SK-N-SH (cell line): ENCODE measurements at regions not wholly inside any gene's neighbourhood (a gene's known extent, or its start where the extent isn't known, plus 50 kb on each side); places are given as distances from the start of the nearest gene placed in this dataset.

ENCODE experiments used
- CTCF ChIA-PET: fragments of 300-600, 350-600 bp; formaldehyde crosslinking; extraction: SDS; loops from one replicate; lab custom pipeline; 2021; lab: Yijun Ruan, JAX
- POLR2A ChIA-PET: fragments of 350-600 bp; sonication (Branson Sonifier 250); formaldehyde crosslinking; extraction: SDS; loops from one replicate; lab custom pipeline; 2020; ENCODE audit warnings: antibody characterized with exemption, inconsistent platforms; lab: Yijun Ruan, JAX
- DNase-seq: peaks from one replicate; pipeline ENCODE4 v3.0.0; 2012
- H2AFZ ChIP-seq: fragments of 200-600 bp; sonication (generic); 2 replicates; pipeline ENCODE4 v1.8.1; 2016; ENCODE audit warnings: antibody characterized with exemption, mild to moderate bottlenecking, low read depth
- H3F3A ChIP-seq: fragments of 200-600 bp; sonication (generic); replicated peaks from 2 replicates; pipeline ENCODE3; 2016; ENCODE audit warnings: antibody characterized with exemption, mild to moderate bottlenecking; ENCODE audit not compliant: insufficient read depth
- H3K27ac ChIP-seq, 2 experiments: fragments of 200-500 bp in 1 of 2; fragments of 200-600 bp in 1 of 2; sonication (Bioruptor generic) in 1 of 2; sonication (generic), shearing (Covaris generic) in 1 of 2; 2 replicates each; pipeline versions ENCODE4 v1.5.1 to v1.6.1; 2014 to 2016; ENCODE audit warnings: low read depth in 2 of 2, inconsistent platforms in 1 of 2, low read length in 1 of 2, mild to moderate bottlenecking in 1 of 2, mixed read lengths in 1 of 2
- H3K27me3 ChIP-seq: fragments of 200-600 bp; sonication (generic), shearing (Covaris generic); 2 replicates; pipeline ENCODE4 v1.6.1; 2016; ENCODE audit warnings: mixed run types; ENCODE audit not compliant: insufficient read depth
- H3K36me3 ChIP-seq, 2 experiments: fragments of 200-500 bp in 1 of 2; fragments of 200-600 bp in 1 of 2; sonication (Bioruptor generic) in 1 of 2; sonication (generic) in 1 of 2; replicated peaks in 1 of 2; 2 replicates each; pipeline versions ENCODE3 to v1.5.1; 2014 to 2016; ENCODE audit warnings: low read length in 1 of 2, mild to moderate bottlenecking in 1 of 2; ENCODE audit not compliant: insufficient read depth in 2 of 2, control insufficient read depth in 1 of 2
- H3K4me1 ChIP-seq, 2 experiments: fragments of 200-500 bp in 1 of 2; fragments of 200-600 bp in 1 of 2; sonication (Bioruptor generic) in 1 of 2; sonication (generic), shearing (Covaris generic) in 1 of 2; 2 replicates each; pipeline versions ENCODE4 v1.5.1 to v1.6.1; 2014 to 2016; ENCODE audit warnings: low read depth in 1 of 2, low read length in 1 of 2, mixed run types in 1 of 2; ENCODE audit not compliant: insufficient read depth in 2 of 2, control insufficient read depth in 1 of 2
- H3K4me2 ChIP-seq: fragments of 200-600 bp; sonication (generic), shearing (Covaris generic); 2 replicates; pipeline ENCODE4 v1.6.1; 2017; ENCODE audit warnings: mixed run types
- H3K4me3 ChIP-seq, 2 experiments: fragments of 200-500 bp in 1 of 2; fragments of 200-600 bp in 1 of 2; sonication (Bioruptor generic) in 1 of 2; sonication (generic), shearing (Covaris generic) in 1 of 2; 2 replicates each; pipeline versions ENCODE4 v1.5.1 to v1.8.1; 2014 to 2016; ENCODE audit warnings: low read depth in 2 of 2, inconsistent platforms in 1 of 2, low read length in 1 of 2, mild to moderate bottlenecking in 1 of 2, mixed read lengths in 1 of 2, moderate library complexity in 1 of 2
- H3K79me2 ChIP-seq: fragments of 200-600 bp; sonication (generic); 2 replicates; pipeline ENCODE4 v1.8.1; 2017; ENCODE audit warnings: mild to moderate bottlenecking; ENCODE audit not compliant: insufficient read depth
- H3K9ac ChIP-seq: fragments of 200-600 bp; sonication (generic); 2 replicates; pipeline ENCODE4 v1.6.1; 2017; ENCODE audit warnings: mixed run types
- H3K9me2 ChIP-seq: fragments of 200-600 bp; sonication (generic); 2 replicates; pipeline ENCODE4 v1.6.1; 2017; ENCODE audit warnings: mixed run types
- H3K9me3 ChIP-seq: fragments of 200-600 bp; sonication (generic); 2 replicates; pipeline ENCODE4 v1.6.1; 2017; ENCODE audit warnings: mixed run types, mild to moderate bottlenecking, moderate library complexity
- H4K20me1 ChIP-seq: fragments of 200-600 bp; sonication (generic); 2 replicates; pipeline ENCODE4 v1.6.1; 2017; ENCODE audit warnings: mild to moderate bottlenecking, mixed run types; ENCODE audit not compliant: insufficient read depth
- CHD2 ChIP-seq: fragments of 150-350 bp; IDR thresholded peaks from 2 replicates; pipeline ENCODE4 v1.6.1; 2018; ENCODE audit warnings: low read length; ENCODE audit not compliant: partially characterized antibody
- CTCF ChIP-seq: fragments of 200-600 bp; sonication (generic); IDR thresholded peaks from 2 replicates; pipeline ENCODE4 v1.6.1; 2017; ENCODE audit warnings: antibody characterized with exemption, mild to moderate bottlenecking, moderate library complexity
- ELF1 ChIP-seq: IDR thresholded peaks from 2 replicates; pipeline ENCODE4 v1.4.0; 2012
- GABPA ChIP-seq: IDR thresholded peaks from 2 replicates; pipeline ENCODE4 v1.4.0; 2012; ENCODE audit warnings: low read depth, mild to moderate bottlenecking
- GATA2 ChIP-seq: sonication (generic); formaldehyde crosslinking; IDR thresholded peaks from 2 replicates; pipeline ENCODE4 v1.5.0; 2020; ENCODE audit warnings: mild to moderate bottlenecking, missing genetic modification reagents
- MEF2A ChIP-seq: IDR thresholded peaks from 2 replicates; pipeline ENCODE4 v1.4.0; 2012; ENCODE audit warnings: low read depth, borderline replicate concordance
- NFIC ChIP-seq: IDR thresholded peaks from 2 replicates; pipeline ENCODE4 v1.4.0; 2012; ENCODE audit warnings: borderline replicate concordance
- NRF1 ChIP-seq: IDR thresholded peaks from 2 replicates; pipeline ENCODE4 v1.6.1; 2012; ENCODE audit warnings: low read depth, mild to moderate bottlenecking, low read length
- RCOR1 ChIP-seq: fragments of 150-350 bp; IDR thresholded peaks from 2 replicates; pipeline ENCODE4 v1.6.1; 2017; ENCODE audit warnings: antibody characterized with exemption, low read length
- SIN3A ChIP-seq: IDR thresholded peaks from 2 replicates; pipeline ENCODE4 v1.6.1; 2012; ENCODE audit warnings: low read depth, mild to moderate bottlenecking, low read length, moderate library complexity, borderline replicate concordance
- TAF1 ChIP-seq: IDR thresholded peaks from 2 replicates; pipeline ENCODE4 v1.6.1; 2012; ENCODE audit warnings: low read depth, mild to moderate bottlenecking, low read length, moderate library complexity, borderline replicate concordance
- TEAD4 ChIP-seq: IDR thresholded peaks from 2 replicates; pipeline ENCODE4 v1.4.0; 2012; ENCODE audit warnings: mild to moderate bottlenecking, borderline replicate concordance; ENCODE audit not compliant: insufficient read depth
- WGBS: methylation state at CpG from one replicate; pipeline ENCODE4 v1.1.6; 2017; ENCODE audit warnings: low lambda C conversion rate; 5-methylcytosine and 5-hydroxymethylcytosine counted together
- TF ChIP-seq, protein P1 (sequence below): fragments of 150-350 bp; IDR thresholded peaks from 2 replicates; pipeline ENCODE4 v1.6.1; 2017; ENCODE audit warnings: antibody characterized with exemption, low read length, low read depth, borderline replicate concordance
- TF ChIP-seq, protein P2 (sequence below): IDR thresholded peaks from 2 replicates; pipeline ENCODE4; 2012

DNA sequence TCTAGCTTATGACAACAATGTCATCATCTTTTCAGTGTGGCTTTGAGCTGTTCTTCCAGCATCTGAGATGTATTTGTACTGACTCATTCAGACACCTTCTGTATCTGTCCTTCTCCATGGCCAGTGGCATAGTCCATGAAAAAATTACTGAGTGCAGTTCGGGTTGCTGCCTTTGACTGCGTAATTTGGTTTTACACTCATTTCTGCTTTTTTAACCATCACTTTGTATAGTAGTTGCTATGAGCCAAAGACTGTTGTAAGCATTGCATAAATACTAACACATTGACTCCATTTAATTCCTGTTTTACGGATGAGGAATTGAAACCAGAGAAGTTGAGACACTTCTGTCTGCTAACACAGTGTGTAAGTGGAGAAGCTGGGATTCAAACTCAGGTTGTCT is 190.7 kb upstream of the MID1 start:
- Histone ChIP-seq H3K27me3 (no peaks in the 10 kb centered on the region), H3K4me1 (no peaks in the 10 kb centered on the region), H3K9ac (no peak overlapping the region), H2AFZ (no peak overlapping the region), H3K27ac (no peak overlapping the region), H3K36me3 (no peaks in the 10 kb centered on the region), H3K79me2 (no peaks in the 10 kb centered on the region), H4K20me1 (no peaks in the 10 kb centered on the region), H3F3A (no peaks in the 10 kb centered on the region), H3K4me2 (no peak overlapping the region), H3K4me3 (no peak overlapping the region), H3K9me2 (no peaks in the 10 kb centered on the region), H3K9me3 (no peaks in the 10 kb centered on the region)
- CTCF ChIA-PET: no interaction called here
- no peak for DNase-seq
- POLR2A ChIA-PET: no interaction called here
- WGBS: 37% methylated on average over 3 of the region's 3 CpGs
- TF ChIP-seq SIN3A: no peak
- TF ChIP-seq CTCF: no peak
- no peak for TF ChIP-seq MEF2A
- no peak for TF ChIP-seq TEAD4
- TF ChIP-seq CHD2: no peak
- TF ChIP-seq NRF1: no peak
- no peak for TF ChIP-seq GABPA
- TF ChIP-seq RCOR1: no peak
- no peak for TF ChIP-seq ELF1
- TF ChIP-seq, protein P1, sequence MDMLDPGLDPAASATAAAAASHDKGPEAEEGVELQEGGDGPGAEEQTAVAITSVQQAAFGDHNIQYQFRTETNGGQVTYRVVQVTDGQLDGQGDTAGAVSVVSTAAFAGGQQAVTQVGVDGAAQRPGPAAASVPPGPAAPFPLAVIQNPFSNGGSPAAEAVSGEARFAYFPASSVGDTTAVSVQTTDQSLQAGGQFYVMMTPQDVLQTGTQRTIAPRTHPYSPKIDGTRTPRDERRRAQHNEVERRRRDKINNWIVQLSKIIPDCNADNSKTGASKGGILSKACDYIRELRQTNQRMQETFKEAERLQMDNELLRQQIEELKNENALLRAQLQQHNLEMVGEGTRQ: no peak
- TF ChIP-seq NFIC: no peak
- no peak for TF ChIP-seq TAF1

DNA sequence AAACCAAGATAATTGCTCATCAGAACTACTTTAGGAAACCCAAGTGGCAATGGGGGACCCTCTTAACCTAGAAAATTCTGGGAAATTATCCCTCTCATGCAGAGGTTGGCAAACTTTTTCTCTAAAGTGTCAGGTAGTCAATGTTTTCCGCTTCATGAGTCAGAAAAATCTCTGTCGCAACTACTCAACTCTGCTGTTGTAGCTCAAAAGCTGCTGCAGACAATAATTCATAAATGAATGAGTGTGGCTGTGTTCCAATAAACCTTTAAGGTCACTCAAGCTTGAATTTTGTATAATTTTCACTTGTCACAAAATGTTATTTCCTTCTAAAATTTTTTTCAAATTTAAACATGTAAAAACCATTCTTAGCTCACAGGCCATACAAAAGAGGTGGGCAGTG is 193.4 kb upstream of the MID1 start:
- DNase-seq: no peak
- Histone ChIP-seq H3K9me2 (no peaks in the 10 kb centered on the region), H3K4me2 (no peak overlapping the region), H3K4me3 (no peak overlapping the region), H3F3A (no peaks in the 10 kb centered on the region), H3K9me3 (no peaks in the 10 kb centered on the region), H2AFZ (no peak overlapping the region), H3K79me2 (no peaks in the 10 kb centered on the region), H3K27me3 (no peaks in the 10 kb centered on the region), H3K36me3 (no peaks in the 10 kb centered on the region), H3K9ac (no peak overlapping the region), H3K27ac (no peak overlapping the region), H3K4me1 (no peaks in the 10 kb centered on the region), H4K20me1 (no peaks in the 10 kb centered on the region)
- CTCF ChIA-PET: no interaction called here
- TF ChIP-seq GATA2 (CRISPR knock-in tag) (no peak), GABPA (no peak), SIN3A (no peak)
- TF ChIP-seq, protein P2, sequence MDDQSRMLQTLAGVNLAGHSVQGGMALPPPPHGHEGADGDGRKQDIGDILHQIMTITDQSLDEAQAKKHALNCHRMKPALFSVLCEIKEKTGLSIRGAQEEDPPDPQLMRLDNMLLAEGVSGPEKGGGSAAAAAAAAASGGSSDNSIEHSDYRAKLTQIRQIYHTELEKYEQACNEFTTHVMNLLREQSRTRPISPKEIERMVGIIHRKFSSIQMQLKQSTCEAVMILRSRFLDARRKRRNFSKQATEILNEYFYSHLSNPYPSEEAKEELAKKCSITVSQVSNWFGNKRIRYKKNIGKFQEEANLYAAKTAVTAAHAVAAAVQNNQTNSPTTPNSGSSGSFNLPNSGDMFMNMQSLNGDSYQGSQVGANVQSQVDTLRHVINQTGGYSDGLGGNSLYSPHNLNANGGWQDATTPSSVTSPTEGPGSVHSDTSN: no peak
- POLR2A ChIA-PET: no interaction called here
- WGBS: 41% methylated on average over 2 of the region's 2 CpGs
